ENCODE measurements at regions not wholly inside any gene's neighbourhood (a gene's known extent, or its start where the extent isn't known, plus 50 kb on each side); places are given as distances from the start of the nearest gene placed in this dataset.
"Not testable (repeated sequence)": the region's sequence is repeated elsewhere in the genome, so short reads cannot be mapped to it uniquely, and the experiment has no call there.

GRCh38 chr13:84775920-84776319, 893.6 kb upstream of the SLITRK1 start:
- DNase-seq (ENCODE audit: low spot score): not testable (repeated sequence)

GRCh38 chr13:84774111-84774510, 891.8 kb upstream of the SLITRK1 start:
- no peak for DNase-seq (ENCODE audit: low spot score)

- no peak for DNase-seq (ENCODE audit: low spot score)
These were observed 878.7 kb upstream of the SLITRK1 start for GRCh38 chr13:84760956-84761355.

- no peak for DNase-seq (ENCODE audit: low spot score)
These were observed 866.9 kb upstream of the SLITRK1 start for GRCh38 chr13:84749126-84749525.

- no peak for DNase-seq (ENCODE audit: low spot score)
These were observed 862.8 kb upstream of the SLITRK1 start for GRCh38 chr13:84745051-84745551.

GRCh38 chr13:84744203-84744602, 861.9 kb upstream of the SLITRK1 start:
- no peak for DNase-seq (ENCODE audit: low spot score)

GRCh38 chr13:84741253-84741652, 859.0 kb upstream of the SLITRK1 start:
- DNase-seq (ENCODE audit: low spot score): no peak

- DNase-seq (ENCODE audit: low spot score): no peak
These were observed 856.7 kb upstream of the SLITRK1 start for GRCh38 chr13:84739021-84739420.

- no peak for DNase-seq (ENCODE audit: low spot score)
These were observed 855.4 kb upstream of the SLITRK1 start for GRCh38 chr13:84737661-84738060.

- no peak for DNase-seq (ENCODE audit: low spot score)
These were observed 848.1 kb upstream of the SLITRK1 start for GRCh38 chr13:84730376-84730775.

- DNase-seq (ENCODE audit: low spot score): no peak
These were observed 823.9 kb upstream of the SLITRK1 start for GRCh38 chr13:84705982-84706710.

- DNase-seq (ENCODE audit: low spot score): no peak
These were observed 819.9 kb upstream of the SLITRK1 start for GRCh38 chr13:84702174-84702573.

GRCh38 chr13:84697591-84697990, 815.3 kb upstream of the SLITRK1 start:
- DNase-seq (ENCODE audit: low spot score): not testable (repeated sequence)

GRCh38 chr13:84686973-84687372, 804.7 kb upstream of the SLITRK1 start:
- DNase-seq (ENCODE audit: low spot score): no peak

GRCh38 chr13:84686458-84686857, 804.2 kb upstream of the SLITRK1 start:
- DNase-seq (ENCODE audit: low spot score): no peak

GRCh38 chr13:84684804-84685203, 802.5 kb upstream of the SLITRK1 start:
- no peak for DNase-seq (ENCODE audit: low spot score)

- no peak for DNase-seq (ENCODE audit: low spot score)
These were observed 801.9 kb upstream of the SLITRK1 start for GRCh38 chr13:84684048-84684662.

GRCh38 chr13:84683448-84683847, 801.2 kb upstream of the SLITRK1 start:
- no peak for DNase-seq (ENCODE audit: low spot score)

- no peak for DNase-seq (ENCODE audit: low spot score)
These were observed 795.6 kb upstream of the SLITRK1 start for GRCh38 chr13:84677836-84678235.

GRCh38 chr13:84672616-84673015, 790.3 kb upstream of the SLITRK1 start:
- DNase-seq (ENCODE audit: low spot score): no peak

GRCh38 chr13:84670245-84670644, 788.0 kb upstream of the SLITRK1 start:
- DNase-seq (ENCODE audit: low spot score): no peak

- DNase-seq (ENCODE audit: low spot score): no peak
These were observed 786.4 kb upstream of the SLITRK1 start for GRCh38 chr13:84668637-84669036.

- no peak for DNase-seq (ENCODE audit: low spot score)
These were observed 780.2 kb upstream of the SLITRK1 start for GRCh38 chr13:84662491-84662890.
